ENCODE measurements at regions not wholly inside any gene's neighbourhood (a gene's known extent, or its start where the extent isn't known, plus 50 kb on each side); places are given as distances from the start of the nearest gene placed in this dataset.
"Not testable (repeated sequence)": the region's sequence is repeated elsewhere in the genome, so short reads cannot be mapped to it uniquely, and the experiment has no call there.

DNA sequence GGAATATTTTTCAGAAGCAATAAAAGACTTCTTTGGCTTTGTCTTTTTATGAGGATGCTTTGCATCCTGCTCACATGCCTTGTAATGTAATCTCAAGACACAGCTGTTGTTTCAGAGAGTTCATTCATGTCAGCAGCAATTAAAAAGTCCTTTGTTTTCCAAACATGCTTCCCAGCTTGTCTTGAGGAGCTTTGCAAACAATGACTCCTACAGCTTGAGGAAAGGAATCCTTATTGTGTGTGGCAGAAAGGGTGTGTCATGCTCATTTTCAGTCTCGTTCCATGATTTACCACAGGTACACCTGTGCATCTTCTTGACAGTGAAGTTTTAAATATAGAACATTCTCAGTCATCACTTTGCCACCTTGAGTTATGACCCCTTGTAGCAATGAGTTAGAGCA is 139.2 kb upstream of the AADAT start:
- ChIA-PET CTCF (no interaction called here), POLR2A (no interaction called here)
- no peak for DNase-seq (ENCODE audit: extremely low spot score)
- TF ChIP-seq, protein P1, sequence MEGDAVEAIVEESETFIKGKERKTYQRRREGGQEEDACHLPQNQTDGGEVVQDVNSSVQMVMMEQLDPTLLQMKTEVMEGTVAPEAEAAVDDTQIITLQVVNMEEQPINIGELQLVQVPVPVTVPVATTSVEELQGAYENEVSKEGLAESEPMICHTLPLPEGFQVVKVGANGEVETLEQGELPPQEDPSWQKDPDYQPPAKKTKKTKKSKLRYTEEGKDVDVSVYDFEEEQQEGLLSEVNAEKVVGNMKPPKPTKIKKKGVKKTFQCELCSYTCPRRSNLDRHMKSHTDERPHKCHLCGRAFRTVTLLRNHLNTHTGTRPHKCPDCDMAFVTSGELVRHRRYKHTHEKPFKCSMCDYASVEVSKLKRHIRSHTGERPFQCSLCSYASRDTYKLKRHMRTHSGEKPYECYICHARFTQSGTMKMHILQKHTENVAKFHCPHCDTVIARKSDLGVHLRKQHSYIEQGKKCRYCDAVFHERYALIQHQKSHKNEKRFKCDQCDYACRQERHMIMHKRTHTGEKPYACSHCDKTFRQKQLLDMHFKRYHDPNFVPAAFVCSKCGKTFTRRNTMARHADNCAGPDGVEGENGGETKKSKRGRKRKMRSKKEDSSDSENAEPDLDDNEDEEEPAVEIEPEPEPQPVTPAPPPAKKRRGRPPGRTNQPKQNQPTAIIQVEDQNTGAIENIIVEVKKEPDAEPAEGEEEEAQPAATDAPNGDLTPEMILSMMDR (IDR thresholded peaks at IDR 0.05; ENCODE audit: control extremely low read depth, extremely low read depth, low read depth, missing control alignments) = no peak

DNA sequence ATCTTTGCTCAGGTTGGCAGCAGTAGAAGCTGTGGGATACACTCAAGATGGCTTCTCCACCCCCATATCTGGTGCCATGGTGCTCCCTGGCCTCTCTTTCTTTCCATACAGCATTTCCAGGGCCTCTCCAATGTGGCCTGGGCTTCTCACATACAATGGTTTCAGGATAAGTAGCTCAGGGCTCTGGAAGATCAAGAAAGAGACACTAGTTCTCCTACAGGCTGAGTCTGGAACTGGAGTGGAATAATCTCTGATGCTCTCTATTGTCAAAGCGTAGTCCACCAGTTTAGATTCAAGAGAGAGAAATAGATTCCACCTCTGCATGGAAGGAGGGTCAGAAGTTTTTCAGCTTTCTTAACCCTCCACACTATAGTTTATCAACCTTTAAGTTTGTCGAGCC is 138.2 kb upstream of the AADAT start:
- TF ChIP-seq, protein P1 (IDR thresholded peaks at IDR 0.05; ENCODE audit: control extremely low read depth, extremely low read depth, low read depth, missing control alignments) = no peak
- ChIA-PET POLR2A (no interaction called here), CTCF (interaction anchor here (1.4 kb wide), 1 partner anchor 32 kb away, joined by 5 read pairs; no protein-coding TSS in a partner anchor)
- DNase-seq (ENCODE audit: extremely low spot score) = no peak

DNA sequence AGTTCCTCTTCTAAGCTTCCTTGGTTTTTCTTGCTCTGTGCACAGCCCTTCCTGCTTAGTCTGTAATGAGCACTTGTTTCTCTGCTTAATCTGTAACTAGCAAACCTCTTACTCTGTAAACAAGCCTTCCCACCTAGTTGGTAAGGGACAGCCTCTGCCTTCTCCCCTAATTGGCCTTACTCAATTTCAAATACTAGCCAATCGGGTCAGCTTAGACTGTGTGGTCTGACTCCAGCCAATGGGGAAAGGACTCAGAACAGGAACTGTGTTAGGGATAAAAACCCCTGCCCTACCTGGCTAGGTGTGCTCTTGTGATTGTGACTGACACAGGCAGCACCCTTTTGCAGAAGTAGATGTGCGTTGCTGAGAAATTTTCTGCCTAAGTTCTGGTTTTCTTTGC is 136.5 kb upstream of the AADAT start:
- TF ChIP-seq, protein P1 (IDR thresholded peaks at IDR 0.05; ENCODE audit: control extremely low read depth, extremely low read depth, low read depth, missing control alignments) = no peak
- no peak for DNase-seq (ENCODE audit: extremely low spot score)
- POLR2A ChIA-PET = no interaction called here
- CTCF ChIA-PET = interaction anchor here (1.5 kb wide), 1 partner anchor 58 kb away, joined by 4 read pairs; no protein-coding TSS in a partner anchor

DNA sequence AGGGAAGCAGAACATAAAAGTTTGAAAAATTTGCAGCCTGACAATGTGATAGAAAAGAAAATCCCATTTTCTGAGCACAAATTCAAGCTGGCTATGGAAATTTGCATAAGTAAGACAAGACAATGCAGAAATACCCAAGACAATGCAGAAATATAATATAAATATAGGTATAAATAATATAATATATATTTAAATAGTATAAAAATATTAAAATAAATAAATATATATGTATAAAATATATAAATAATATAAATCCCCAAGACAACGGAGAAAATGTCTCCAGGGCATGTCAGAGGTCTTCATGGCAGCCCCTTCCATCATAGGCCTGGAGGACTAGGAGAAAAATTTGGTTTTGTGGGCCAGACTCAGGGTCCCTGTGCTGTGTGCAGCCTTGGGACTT is 125.0 kb upstream of the AADAT start:
- TF ChIP-seq, protein P1 (IDR thresholded peaks at IDR 0.05; ENCODE audit: control extremely low read depth, extremely low read depth, low read depth, missing control alignments) = no peak
- DNase-seq (ENCODE audit: extremely low spot score) = no peak
- CTCF ChIA-PET = no interaction called here

DNA sequence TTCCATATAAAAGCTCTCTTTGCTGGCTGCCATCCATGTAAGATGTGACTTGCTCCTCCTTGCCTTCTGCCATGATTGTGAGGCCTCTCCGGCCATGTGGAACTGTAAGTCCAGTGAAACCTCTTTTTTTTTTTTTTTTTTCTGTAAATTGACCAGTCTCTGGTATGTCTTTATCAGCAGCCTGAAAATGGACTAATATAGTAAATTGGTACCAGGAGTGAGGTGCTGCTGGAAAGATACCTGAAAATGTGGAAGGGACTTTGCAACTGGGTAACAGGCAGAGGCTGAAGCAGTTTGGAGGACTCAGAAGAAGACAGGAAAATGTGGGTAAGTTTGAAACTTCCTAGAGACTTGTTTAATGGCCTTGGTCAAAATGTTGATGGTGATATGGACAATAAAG is 124.3 kb upstream of the AADAT start:
- POLR2A ChIA-PET = no interaction called here
- CTCF ChIA-PET = no interaction called here
- TF ChIP-seq, protein P1 (IDR thresholded peaks at IDR 0.05; ENCODE audit: control extremely low read depth, extremely low read depth, low read depth, missing control alignments) = no peak
- no peak for DNase-seq (ENCODE audit: extremely low spot score)

More for the DNA sequence above, 125.0 kb upstream of the AADAT start:
- POLR2A ChIA-PET = no interaction called here

DNA sequence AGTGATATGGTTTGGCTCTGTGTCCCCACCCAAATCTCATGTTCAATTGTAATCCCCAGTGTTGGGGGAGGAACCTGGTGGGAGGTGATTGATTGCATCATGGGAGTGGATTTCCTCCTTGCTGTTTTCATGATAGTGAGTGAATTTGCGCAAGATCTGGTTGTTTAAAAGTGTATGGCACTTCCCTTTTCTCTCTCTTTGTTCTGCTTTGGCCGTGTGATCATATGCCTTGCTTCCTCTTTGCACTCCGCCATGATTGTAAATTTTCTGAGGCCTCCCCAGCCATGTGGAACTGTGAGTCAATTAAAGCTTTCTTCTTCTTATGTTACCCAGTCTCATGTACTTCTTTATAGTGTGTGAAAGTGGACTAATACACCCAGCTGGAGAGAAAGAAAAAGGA is 113.0 kb upstream of the AADAT start:
- TF ChIP-seq, protein P1 (IDR thresholded peaks at IDR 0.05; ENCODE audit: control extremely low read depth, extremely low read depth, low read depth, missing control alignments) = no peak
- no peak for DNase-seq (ENCODE audit: extremely low spot score)
- POLR2A ChIA-PET = no interaction called here
- CTCF ChIA-PET = interaction anchor here (0.8 to 2.3 kb wide), 3 partner anchors 15 to 58 kb away, joined by 3 to 9 read pairs (median 6); no protein-coding TSS in a partner anchor

DNA sequence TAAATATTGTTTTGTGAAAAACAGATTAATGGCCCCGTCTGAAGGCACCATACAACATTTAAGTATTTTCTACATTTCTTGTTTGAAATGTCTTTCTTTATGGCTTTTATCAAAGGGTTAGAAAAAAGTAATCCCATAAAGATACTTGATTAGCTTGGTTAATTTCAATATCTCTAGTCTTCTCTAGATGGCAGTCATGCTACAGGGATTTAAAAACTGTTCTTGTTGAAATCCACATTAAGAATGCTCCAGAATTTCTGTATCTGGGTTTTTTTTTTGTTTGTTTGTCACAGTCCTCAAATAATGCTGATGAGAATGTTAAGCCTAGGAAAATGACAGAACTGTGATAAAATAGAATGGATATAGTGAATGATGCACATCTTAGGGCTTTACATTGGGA is 109.0 kb upstream of the AADAT start:
- ChIA-PET POLR2A (interaction anchor here (0.6 kb wide), 1 partner anchor 1797 kb away, joined by 3 read pairs; no protein-coding TSS in a partner anchor), CTCF (interaction anchor here (1.4 kb wide), 1 partner anchor 176 kb away, joined by 3 read pairs; no protein-coding TSS in a partner anchor)
- TF ChIP-seq, protein P1 (IDR thresholded peaks at IDR 0.05; ENCODE audit: control extremely low read depth, extremely low read depth, low read depth, missing control alignments) = no peak
- DNase-seq (ENCODE audit: extremely low spot score) = no peak

DNA sequence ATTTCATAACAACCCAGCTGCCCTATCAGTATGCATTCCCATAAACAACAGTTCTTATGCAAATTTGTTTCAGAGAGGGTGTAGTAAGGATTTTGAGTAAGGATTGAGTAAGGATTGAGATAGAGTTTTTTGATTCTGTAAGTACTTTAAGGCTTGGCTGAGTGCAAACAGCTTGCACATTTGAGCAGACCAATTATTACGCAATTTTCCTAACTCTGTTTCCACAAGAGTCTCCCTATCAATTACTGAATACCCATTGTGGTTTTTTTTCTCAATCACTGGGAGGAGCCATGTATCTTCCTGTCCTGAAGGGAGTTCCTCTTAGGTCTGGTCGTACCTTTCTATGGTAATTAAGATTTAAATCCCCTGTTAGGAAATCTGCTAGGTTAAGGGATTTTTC is 105.0 kb upstream of the AADAT start:
- CTCF ChIA-PET = not testable (repeated sequence)

More for the DNA sequence above, 105.0 kb upstream of the AADAT start:
- DNase-seq (ENCODE audit: extremely low spot score); POLR2A ChIA-PET: not testable (repeated sequence)

Measured in GM10248 (cell line).